ENCODE measurements at regions not wholly inside any gene's neighbourhood (a gene's known extent, or its start where the extent isn't known, plus 50 kb on each side); places are given as distances from the start of the nearest gene placed in this dataset.

DNA sequence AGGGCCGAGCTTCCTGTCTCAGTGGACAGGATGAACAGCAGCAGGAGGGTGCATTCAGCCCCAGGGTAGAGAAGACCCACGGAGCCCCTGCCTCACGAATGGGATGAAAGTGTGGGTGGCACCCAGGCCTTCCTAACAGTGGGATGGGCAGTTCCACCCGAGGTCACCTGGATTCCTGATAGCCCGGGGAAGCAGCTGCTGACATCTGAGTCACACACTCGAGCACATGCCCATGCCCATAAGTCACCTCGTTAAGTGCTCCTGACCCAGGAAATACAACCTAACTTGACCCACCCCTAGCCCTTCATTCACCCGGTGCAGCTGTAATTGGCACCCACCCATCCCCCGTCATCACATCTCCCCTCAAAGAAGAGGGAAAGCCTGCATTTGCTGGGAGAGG lies 85.3 kb upstream of the FOXF1 start:
- no peaks in the 10 kb centered on the region for H3K36me3 ChIP-seq (ENCODE audit: control insufficient read depth, insufficient read depth, low read length)
- H3K27me3 ChIP-seq (replicated peaks; ENCODE audit: control insufficient read depth, insufficient read depth, low read length) = no peaks in the 10 kb centered on the region; the same call in 1 of the 2 replicates
- DNase-seq (ENCODE audit: extremely low read depth, insufficient read length) = no peak
- no peak overlapping the region for H3K4me3 ChIP-seq (replicated peaks; ENCODE audit: low read depth, low read length)
- TF ChIP-seq, protein P1, sequence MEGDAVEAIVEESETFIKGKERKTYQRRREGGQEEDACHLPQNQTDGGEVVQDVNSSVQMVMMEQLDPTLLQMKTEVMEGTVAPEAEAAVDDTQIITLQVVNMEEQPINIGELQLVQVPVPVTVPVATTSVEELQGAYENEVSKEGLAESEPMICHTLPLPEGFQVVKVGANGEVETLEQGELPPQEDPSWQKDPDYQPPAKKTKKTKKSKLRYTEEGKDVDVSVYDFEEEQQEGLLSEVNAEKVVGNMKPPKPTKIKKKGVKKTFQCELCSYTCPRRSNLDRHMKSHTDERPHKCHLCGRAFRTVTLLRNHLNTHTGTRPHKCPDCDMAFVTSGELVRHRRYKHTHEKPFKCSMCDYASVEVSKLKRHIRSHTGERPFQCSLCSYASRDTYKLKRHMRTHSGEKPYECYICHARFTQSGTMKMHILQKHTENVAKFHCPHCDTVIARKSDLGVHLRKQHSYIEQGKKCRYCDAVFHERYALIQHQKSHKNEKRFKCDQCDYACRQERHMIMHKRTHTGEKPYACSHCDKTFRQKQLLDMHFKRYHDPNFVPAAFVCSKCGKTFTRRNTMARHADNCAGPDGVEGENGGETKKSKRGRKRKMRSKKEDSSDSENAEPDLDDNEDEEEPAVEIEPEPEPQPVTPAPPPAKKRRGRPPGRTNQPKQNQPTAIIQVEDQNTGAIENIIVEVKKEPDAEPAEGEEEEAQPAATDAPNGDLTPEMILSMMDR (IDR thresholded peaks at IDR 0.05; ENCODE audit: insufficient read depth, low read length, poor library complexity, severe bottlenecking) = no peak

DNA sequence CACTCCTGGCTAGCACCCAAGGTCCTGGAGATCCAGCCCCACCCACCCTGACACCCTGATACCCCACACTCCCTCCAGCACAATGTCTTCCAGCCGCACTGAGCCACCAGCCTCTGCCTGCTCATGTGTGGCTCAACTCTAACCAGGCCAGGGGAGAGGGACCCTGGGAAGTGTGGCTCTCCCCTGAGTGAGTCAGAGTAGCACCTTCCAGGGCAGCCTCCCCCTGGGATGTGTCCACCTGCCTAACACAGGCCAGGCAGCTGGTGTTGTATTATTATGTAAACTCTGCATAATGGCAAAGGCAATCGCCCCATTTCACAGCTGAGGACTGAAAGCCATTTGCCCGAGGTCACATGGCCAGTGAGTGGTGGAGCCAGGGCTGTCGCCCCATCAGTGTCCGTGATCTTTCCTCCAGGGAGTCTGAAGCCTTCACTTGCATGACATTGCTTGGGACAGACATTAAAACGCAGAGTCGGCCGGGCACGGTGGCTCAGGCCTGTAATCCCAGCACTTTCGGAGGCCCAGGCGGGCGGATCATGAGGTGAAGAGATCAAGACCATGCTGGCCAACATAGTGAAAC lies 84.2 kb upstream of the FOXF1 start:
- Histone ChIP-seq H3K4me3 (replicated peaks; ENCODE audit: low read depth, low read length) (no peak overlapping the region), H3K36me3 (ENCODE audit: control insufficient read depth, insufficient read depth, low read length) (no peaks in the 10 kb centered on the region), H3K27me3 (replicated peaks; ENCODE audit: control insufficient read depth, insufficient read depth, low read length) (no peaks in the 10 kb centered on the region; the same call in 1 of the 2 replicates)
- DNase-seq (ENCODE audit: extremely low read depth, insufficient read length) = no peak
- TF ChIP-seq, protein P1 (IDR thresholded peaks at IDR 0.05; ENCODE audit: insufficient read depth, low read length, poor library complexity, severe bottlenecking) = no peak

DNA sequence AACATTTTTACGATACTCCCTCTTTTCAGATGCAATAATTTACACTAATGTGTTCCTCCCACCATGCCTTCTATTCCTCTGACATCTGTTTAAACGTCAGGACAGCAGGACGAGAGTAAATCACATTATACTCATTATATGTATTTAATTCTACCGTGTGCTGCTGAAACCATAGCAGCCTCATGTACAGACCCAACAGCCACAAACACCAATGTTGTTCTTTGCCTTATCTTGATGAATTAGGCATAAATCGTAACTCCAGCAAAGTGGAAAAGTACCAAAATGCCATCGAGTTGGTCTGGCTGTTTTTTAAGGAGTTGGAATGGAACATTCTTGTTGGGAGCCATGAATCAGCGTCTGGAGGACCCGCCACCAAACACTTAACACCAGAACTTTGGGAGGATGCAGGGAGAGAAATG lies 82.9 kb upstream of the FOXF1 start:
- Histone ChIP-seq H3K36me3 (ENCODE audit: control insufficient read depth, insufficient read depth, low read length) (no peaks in the 10 kb centered on the region), H3K27me3 (replicated peaks; ENCODE audit: control insufficient read depth, insufficient read depth, low read length) (no peaks in the 10 kb centered on the region; the same call in none of the 2 replicates), H3K4me3 (replicated peaks; ENCODE audit: low read depth, low read length) (no peak overlapping the region)
- DNase-seq (ENCODE audit: extremely low read depth, insufficient read length) = no peak
- TF ChIP-seq, protein P1 (IDR thresholded peaks at IDR 0.05; ENCODE audit: insufficient read depth, low read length, poor library complexity, severe bottlenecking) = no peak

DNA sequence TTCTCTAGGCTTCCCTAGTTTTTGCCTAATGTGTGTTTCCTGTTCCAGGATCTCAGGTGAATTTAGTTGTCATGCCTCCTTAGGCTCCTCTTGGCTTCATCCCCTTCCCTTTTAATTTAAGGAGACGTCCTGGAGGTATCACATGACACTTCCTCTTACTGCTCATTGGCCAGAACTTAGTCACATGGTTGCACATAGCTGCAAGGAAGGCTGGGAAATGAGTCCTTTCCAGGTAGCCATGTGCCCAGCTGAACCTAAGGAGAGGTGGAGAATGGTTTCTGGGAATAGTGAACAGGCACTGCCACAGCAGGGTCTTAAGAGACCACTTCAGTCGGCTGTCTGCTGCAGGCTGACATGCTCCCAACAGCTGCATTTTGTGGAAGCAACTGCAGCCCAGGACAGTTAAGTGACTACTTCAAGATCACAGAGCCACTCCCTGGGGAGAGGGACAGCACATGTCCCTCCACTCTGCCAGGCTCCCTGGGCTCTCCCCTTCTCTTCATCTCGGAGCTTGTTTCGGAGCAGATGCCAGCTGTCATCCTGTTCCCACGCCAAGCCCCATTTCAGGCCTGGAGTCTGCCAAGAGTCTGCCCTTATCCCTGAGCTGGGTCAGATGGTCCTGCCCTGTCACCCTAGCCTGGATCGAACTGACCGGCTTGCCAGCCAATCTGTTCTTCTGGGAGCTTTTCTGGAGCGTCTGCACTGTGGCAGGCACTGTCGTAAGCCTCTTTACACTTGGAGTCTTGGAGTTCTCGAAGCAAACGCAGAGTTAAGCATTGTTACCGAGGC lies 81.4 kb upstream of the FOXF1 start:
- H3K36me3 ChIP-seq (ENCODE audit: control insufficient read depth, insufficient read depth, low read length) = no peaks in the 10 kb centered on the region
- no peaks in the 10 kb centered on the region; the same call in none of the 2 replicates for H3K27me3 ChIP-seq (replicated peaks; ENCODE audit: control insufficient read depth, insufficient read depth, low read length)
- H3K4me3 ChIP-seq (replicated peaks; ENCODE audit: low read depth, low read length) = no peak overlapping the region
- TF ChIP-seq, protein P1 (IDR thresholded peaks at IDR 0.05; ENCODE audit: insufficient read depth, low read length, poor library complexity, severe bottlenecking) = no peak
- no peak for DNase-seq (ENCODE audit: extremely low read depth, insufficient read length)

DNA sequence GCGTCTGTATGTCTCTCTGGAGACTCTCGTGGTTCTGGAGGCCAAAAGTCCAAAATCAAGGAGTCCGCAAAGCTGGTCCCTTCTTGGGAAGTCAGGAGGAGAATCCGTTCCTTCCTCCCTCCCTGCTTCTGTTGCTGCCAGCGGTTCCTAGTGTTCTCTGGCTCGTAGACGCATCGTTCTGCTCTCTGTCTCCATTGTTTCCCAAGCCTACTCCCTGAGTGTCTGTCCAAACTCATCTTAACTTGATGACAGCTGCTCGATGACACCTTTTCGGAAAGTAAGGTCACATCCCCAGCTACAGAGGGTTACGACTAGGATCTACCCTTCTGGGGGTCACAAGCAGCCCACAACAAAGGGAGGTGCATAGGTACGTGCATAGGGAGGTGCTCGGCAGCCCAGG lies 80.7 kb upstream of the FOXF1 start:
- TF ChIP-seq, protein P1 (IDR thresholded peaks at IDR 0.05; ENCODE audit: insufficient read depth, low read length, poor library complexity, severe bottlenecking) = no peak

More for the DNA sequence above, 80.7 kb upstream of the FOXF1 start:
- H3K4me3 ChIP-seq (replicated peaks; ENCODE audit: low read depth, low read length) = no peak overlapping the region
- no peak for DNase-seq (ENCODE audit: extremely low read depth, insufficient read length)
- H3K27me3 ChIP-seq (replicated peaks; ENCODE audit: control insufficient read depth, insufficient read depth, low read length) = no peaks in the 10 kb centered on the region; the same call in none of the 2 replicates
- H3K36me3 ChIP-seq (ENCODE audit: control insufficient read depth, insufficient read depth, low read length) = no peaks in the 10 kb centered on the region

Data from GM06990 (cell line).